ENCODE measurements at regions not wholly inside any gene's neighbourhood (a gene's known extent, or its start where the extent isn't known, plus 50 kb on each side); places are given as distances from the start of the nearest gene placed in this dataset.
"Not testable (repeated sequence)": the region's sequence is repeated elsewhere in the genome, so short reads cannot be mapped to it uniquely, and the experiment has no call there.

- no peak for DNase-seq
Measured at GRCh38 chr6:4287811-4288244, 152.5 kb upstream of the ECI2 start.

GRCh38 chr6:4287372-4287771 is 152.0 kb upstream of the ECI2 start:
- no peak for DNase-seq

GRCh38 chr6:4282926-4283325 is 147.6 kb upstream of the ECI2 start:
- no peak for DNase-seq

- peak; percentile 22 for DNase-seq
Measured at GRCh38 chr6:4281341-4282293, 146.2 kb upstream of the ECI2 start.

- peak; percentile 86 for DNase-seq
Measured at GRCh38 chr6:4280707-4281106, 145.3 kb upstream of the ECI2 start.

GRCh38 chr6:4280031-4280430 is 144.7 kb upstream of the ECI2 start:
- DNase-seq: no peak

- DNase-seq: no peak
Measured at GRCh38 chr6:4274382-4275082, 139.2 kb upstream of the ECI2 start.

GRCh38 chr6:4272996-4273395 is 137.6 kb upstream of the ECI2 start:
- no peak for DNase-seq

- no peak for DNase-seq
Measured at GRCh38 chr6:4271761-4272470, 136.5 kb upstream of the ECI2 start.

- DNase-seq: peak; percentile 40
Measured at GRCh38 chr6:4270776-4271175, 135.4 kb upstream of the ECI2 start.

GRCh38 chr6:4270001-4270400 is 134.6 kb upstream of the ECI2 start:
- DNase-seq: no peak

GRCh38 chr6:4268171-4268570 is 132.8 kb upstream of the ECI2 start:
- DNase-seq: no peak

- no peak for DNase-seq
Measured at GRCh38 chr6:4265740-4266139, 130.4 kb upstream of the ECI2 start.

GRCh38 chr6:4264601-4265000 is 129.2 kb upstream of the ECI2 start:
- DNase-seq: no peak

GRCh38 chr6:4264081-4264480 is 128.7 kb upstream of the ECI2 start:
- no peak for DNase-seq

GRCh38 chr6:4262526-4262925 is 127.2 kb upstream of the ECI2 start:
- DNase-seq: no peak

GRCh38 chr6:4259391-4259790 is 124.0 kb upstream of the ECI2 start:
- no peak for DNase-seq

- no peak for DNase-seq
Measured at GRCh38 chr6:4258733-4259132, 123.4 kb upstream of the ECI2 start.

- no peak for DNase-seq
Measured at GRCh38 chr6:4256969-4257368, 121.6 kb upstream of the ECI2 start.

GRCh38 chr6:4253604-4254231 is 118.3 kb upstream of the ECI2 start:
- peak; percentile 80 for DNase-seq

- DNase-seq: not testable (repeated sequence)
Measured at GRCh38 chr6:4252445-4252844, 117.1 kb upstream of the ECI2 start.

- DNase-seq: no peak
Measured at GRCh38 chr6:4250645-4251044, 115.3 kb upstream of the ECI2 start.

GRCh38 chr6:4243832-4244231 is 108.5 kb upstream of the ECI2 start:
- not testable (repeated sequence) for DNase-seq
